GM21737 (cell line): ENCODE measurements at regions not wholly inside any gene's neighbourhood (a gene's known extent, or its start where the extent isn't known, plus 50 kb on each side); places are given as distances from the start of the nearest gene placed in this dataset.
"Not testable (repeated sequence)": the region's sequence is repeated elsewhere in the genome, so short reads cannot be mapped to it uniquely, and the experiment has no call there.

Source experiments
- ATAC-seq: cut with Tn5 transposase; IDR thresholded peaks from one replicate; pipeline ENCODE4 v1.9.1; 2021; ENCODE audit warnings: mild to moderate bottlenecking, moderate library complexity; ENCODE audit not compliant: unreplicated experiment

DNA sequence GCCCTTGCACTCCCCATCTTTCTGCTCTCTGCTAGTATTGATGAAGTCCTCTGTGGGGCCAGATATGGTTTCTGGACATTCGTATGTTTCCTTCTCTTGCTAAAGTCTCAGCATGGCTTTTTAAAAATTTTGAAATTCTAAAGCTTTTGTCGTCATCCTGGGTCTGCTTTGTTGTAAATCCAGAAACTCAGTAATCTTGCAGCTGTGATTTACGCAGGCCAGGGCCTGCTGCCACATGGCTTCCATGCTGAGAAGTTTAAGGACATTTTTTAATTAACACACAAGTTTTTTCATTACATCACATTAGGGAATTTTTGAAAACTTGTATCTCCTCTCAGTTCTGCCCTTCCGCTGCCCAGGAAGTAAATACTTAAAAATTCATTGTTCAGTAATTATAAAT, 686.1 kb upstream of the IGFBP3 start:
- no peak for ATAC-seq

DNA sequence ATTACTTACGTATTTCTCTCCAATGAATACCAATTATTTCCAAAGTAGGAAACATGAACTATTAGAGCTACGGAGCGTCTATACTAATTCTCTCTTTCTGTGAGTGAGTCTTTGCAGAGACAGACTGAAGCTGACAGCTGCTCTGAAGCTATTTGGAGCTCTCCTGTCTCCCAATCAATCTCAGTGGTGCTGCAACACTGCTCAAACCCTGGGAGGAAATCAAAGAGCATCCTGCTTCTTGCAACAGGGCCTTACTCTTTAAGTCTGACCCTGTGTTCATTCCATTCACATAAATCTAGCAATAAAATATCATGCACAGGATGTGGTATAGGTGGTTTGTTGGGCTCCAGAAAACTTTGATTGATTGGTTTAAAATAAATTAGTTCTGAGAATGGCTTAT, 685.7 kb upstream of the IGFBP3 start:
- no peak for ATAC-seq

DNA sequence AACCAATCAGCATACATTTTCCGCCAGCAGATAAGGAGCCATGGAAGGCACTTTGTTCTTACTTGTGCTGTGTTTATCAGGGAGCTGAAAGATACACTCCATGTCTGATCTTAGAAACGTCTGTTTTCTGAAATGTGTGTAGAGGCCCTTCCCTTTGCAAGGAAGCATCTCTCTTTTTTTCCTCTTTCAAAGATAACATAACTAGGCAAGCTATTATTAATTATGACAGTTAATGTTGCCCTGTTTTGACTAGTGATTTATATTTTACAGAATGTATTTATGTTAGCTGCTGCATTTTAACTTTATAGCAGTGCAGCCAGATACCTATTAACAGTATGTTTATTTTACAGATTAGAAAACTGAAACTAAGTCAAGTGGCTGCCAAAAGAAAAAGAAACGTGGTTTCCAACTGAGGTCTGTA, 683.2 kb upstream of the IGFBP3 start:
- no peak for ATAC-seq

DNA sequence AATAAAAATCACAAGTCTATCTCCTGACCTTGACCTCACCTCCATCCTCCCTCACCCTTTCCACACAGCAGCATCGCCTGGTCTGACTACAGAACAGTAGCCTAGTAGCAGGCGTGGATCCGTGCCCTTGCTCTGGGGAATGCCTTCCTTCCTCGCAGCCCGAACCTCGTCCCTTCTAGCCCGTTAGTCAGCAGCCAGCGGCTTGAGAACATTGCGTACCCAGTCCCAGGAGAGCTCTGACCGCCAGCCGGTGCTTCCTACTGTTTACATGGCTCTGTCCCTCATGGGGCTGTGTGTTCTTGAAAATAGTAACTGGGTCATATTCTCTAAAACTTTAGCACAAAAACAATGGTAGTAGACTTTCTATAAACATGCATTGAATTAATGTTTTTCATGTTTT, 682.7 kb upstream of the IGFBP3 start:
- ATAC-seq, result no peak

DNA sequence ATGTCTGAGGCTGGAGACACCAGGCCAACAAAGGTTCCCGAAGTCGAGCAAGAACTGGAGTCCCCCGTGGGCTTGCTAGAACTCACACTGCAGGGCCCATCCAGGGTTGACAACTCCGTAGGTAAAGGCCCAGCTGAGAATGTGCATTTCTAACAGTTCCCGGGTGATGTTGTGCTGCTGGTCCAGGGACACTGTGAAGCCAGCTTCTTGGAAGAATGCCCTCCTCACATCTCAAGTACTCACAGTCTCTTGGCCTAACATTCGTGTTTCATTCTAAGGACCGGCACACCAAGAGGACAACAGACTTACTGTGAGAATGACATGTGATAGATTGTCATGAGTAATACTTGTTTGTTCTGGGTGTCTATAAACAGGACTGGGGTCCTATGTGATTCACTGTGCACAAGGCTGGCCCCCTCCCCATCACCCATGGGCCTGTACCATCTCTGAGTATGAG, 682.3 kb upstream of the IGFBP3 start:
- ATAC-seq, result no peak

DNA sequence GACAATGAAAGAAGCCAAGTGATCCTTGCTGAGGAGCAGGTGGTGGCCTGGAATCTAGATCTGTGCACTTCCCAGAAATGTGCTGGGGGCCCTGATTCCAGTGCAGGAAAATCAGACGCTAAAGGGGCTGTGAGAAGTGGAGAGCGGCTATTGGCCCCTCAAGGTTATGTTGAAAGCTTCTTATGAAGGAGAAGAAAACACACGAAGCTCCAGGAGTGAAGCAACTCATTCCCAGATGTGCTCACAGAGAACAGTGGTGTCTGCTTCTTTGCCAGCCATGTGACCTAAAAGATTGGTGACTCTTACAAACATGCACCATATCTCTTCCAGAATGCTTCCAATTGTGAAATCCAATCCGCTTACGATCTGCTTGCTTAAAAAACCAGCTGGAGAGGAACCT, 679.3 kb upstream of the IGFBP3 start:
- no peak for ATAC-seq

DNA sequence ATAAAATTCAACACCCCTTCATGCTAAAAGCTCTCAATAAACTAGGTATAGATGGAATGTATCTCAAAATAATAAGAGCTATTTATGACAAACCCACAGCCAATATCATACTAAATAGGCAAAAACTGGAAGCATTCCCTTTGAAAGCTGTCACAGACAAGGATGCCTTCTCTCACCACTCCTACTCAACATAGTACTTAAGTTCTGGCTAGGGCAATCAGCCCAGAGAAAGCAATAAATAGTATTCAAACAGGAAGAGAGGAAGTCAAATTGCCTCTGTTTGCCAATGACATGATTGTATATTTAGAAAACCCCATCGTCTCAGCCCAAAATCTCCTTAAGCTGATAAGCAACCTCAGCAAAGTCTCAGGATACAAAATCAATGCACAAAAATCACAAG, 673.8 kb upstream of the IGFBP3 start:
- ATAC-seq, result not testable (repeated sequence)

DNA sequence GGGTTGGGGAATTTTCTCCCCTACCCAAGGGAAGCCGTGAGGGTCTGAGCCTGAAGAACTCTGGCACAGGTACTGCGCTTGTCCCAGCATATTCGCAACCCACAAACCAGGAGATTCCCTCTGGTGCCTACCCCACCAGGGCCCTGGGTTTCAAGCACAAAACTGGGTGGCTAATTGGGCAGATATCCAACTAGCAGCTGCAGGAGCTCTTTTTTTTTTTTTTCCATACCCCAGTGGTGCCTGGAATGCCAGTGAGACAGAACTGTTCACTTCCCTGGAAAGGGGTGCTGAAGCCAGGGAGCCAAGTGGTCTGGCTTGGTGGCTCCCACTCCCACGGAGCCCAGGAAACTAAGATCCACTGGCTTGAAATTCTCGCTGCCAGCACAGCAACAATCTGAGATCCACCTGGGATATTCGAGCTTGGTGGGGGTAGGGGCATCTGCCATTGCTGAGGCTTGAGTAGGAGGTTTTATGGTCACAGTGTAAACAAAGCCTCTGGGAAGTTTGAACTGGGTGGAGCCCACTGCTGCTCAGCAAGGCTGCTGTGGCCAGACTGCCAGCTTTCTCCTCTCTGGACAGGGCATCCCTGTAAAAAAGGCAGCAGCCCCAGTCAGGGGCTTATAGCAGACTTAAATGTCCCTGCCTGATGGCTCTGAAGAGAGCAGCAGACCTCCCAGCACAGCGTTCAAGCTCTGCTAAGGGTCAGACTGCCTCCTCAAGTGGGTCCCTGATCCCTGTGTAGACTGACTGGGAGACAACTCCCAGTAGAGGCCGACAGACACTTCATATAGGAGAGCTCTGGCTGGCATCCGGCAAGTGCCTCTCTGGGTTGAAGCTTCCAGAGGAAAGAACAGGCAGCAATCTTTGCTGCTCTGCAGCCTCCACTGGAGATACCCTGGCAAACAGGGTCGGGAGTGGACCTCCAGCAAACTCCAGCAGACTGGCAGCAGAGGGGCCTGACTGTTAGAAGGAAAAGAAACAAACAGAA, 670.1 kb upstream of the IGFBP3 start:
- ATAC-seq, result not testable (repeated sequence)

DNA sequence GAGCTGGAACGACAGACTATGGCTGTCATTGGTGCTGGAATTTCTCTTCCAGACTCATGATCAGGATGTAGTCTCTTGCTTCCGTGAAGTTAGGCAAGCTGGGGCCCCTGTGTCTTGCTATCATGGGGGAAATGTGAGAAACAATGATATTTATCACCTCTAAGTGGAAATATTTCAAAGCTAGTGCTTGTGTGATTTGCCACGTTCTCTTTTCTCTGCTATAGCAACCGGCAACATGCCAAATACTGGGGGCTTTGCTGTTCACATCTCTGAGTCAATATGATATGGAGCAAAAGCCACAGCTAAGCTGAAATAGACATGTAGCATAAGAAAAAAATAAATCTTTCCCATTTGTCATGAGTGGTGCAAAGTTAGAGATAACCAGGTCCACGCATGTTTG, 668.2 kb upstream of the IGFBP3 start:
- no peak for ATAC-seq

DNA sequence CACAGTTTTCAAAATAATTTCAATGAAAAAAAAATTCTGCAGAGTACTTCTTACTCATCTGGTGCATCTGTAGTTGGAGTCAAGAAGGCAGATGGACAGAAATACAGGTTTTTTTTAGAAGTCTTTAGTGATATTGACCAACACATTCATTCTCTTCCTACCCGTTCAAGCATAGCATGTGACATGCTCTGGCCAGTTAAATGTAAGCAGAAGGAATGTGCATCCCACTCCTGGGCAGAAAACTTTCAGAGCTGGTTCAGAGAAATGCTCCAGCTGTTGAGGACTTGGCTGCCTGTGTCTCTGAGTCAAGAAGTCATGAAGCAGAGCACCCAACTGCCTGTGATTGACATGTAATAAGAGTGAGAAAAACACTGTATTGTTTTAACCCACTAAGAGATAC, 665.3 kb upstream of the IGFBP3 start:
- ATAC-seq, result no peak

DNA sequence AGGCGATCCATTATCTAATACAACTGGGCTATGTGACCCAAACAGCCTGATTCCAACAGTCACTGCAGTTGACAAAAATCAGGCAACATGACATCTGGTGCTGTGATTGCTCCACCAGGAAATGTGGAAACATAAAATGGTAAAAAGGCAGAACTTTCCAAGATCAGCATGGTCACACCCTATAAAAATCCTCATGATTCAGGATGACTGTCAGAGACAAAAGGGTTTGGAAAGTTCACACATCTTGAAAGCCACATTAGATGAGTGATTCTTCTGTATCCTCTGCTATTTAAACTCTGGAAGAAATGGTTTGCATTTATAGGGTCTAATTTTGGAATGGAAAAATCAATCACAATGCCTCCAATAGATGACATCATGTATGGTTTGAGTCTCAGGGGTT, 662.6 kb upstream of the IGFBP3 start:
- no peak for ATAC-seq

DNA sequence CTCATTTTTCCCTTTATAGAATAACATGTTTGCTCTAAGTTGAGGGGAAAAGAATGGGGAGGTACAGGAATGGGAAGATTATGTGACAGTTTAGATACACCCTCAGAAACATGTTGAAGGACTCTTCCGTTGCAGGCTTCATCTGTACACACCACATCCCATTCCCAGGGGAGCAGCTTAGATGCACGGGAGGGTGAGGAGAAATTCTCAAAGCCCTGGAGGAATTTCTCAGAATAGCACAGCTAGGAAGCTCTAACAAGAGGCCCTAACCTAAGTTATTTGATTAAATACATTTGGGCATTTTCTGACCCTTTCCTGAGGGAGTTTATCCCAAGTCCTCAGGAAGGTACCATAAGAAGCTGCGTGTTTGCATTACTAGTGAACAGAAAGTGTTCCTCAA, 660.2 kb upstream of the IGFBP3 start:
- ATAC-seq, result no peak

DNA sequence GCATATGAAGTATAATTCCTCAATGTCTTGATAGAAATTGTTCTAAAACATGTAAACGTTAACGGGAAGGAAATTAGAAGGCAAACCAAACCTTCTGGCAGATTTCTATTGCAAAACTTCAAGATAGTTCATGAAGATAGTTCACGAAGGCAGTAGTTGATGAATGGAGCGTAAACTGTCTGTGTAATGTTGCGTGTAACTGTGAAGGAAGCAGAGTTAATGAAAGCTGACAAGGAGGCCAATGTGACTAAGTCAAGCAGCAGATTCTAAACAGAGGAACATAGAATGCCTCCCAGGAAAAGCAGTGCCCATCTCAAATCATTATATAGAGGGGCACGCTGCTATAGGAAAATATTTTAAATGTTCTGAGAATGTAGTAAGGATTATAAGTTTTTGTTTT, 659.7 kb upstream of the IGFBP3 start:
- no peak for ATAC-seq

DNA sequence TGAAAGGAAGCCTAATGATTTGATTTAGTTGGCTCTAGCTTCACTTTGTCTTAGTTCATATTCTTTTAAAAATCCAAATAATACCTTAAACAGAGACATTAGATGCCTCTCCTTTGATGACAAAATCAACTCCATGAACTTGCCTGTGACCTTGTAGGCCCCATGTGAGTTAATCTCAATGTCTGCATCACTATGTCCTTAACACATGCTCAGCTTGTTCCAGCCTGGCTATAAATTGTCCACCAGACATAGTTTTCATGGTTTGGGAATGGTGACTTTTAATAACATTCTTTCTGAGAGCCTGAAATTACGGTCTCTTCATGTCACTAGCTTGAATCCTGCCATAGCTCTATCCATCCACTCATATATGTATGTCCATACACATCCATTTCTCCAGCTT, 656.3 kb upstream of the IGFBP3 start:
- no peak for ATAC-seq

DNA sequence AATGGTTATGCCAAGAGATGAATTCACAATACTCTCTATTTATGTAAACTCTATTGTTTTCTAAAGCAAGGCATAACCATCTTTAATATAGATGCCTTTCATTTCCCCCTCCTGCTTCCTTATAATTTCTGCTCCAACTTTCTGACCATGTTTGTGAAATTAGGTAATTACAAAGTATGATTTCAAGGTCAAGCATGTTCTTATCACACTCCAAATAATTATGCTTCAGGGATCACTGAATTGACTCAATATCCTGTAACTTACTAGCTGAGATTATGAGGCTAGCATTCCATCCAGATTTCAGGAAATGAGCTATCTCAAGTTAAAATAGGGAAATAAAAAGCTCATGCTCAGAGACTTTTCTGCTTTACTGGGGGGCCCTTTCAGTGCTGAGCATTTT, 655.9 kb upstream of the IGFBP3 start:
- no peak for ATAC-seq

DNA sequence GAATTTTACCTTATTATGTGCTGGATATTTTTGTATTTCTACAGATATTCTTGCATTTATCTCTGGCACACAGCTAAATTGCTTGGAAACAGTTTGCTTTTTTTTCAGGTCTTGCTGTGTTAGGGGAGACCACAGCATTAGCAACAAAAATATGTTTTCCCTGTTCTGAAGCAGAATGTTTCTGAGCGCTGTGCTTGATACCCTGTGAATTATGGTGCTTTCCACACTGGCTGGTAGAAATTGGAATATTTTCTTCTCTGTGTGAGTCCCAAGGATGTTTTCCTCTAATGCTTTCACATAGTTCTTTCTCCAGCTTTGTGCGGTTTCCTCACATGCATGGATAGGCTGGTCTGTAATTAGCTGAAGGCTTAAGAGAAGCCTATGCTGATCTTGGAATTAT, 651.6 kb upstream of the IGFBP3 start:
- no peak for ATAC-seq

DNA sequence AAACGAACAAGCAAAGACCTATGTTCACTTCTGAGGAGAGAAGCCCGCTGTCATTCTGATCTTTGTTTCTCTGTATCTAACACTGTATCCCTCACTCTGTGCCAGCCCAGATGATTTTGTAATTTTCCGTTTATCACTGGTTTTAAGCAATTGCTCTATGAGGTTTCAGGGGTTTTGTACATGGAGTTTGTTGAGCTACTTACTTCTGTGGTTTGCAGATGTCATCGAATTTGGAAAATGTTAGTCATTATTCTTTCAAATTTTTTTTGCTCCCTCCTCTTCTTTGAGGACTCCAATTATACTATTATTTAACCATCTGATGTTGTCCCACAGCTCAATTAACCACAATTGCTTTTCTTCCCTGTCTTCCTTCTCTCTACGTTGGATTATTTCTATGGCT, 650.9 kb upstream of the IGFBP3 start:
- no peak for ATAC-seq

DNA sequence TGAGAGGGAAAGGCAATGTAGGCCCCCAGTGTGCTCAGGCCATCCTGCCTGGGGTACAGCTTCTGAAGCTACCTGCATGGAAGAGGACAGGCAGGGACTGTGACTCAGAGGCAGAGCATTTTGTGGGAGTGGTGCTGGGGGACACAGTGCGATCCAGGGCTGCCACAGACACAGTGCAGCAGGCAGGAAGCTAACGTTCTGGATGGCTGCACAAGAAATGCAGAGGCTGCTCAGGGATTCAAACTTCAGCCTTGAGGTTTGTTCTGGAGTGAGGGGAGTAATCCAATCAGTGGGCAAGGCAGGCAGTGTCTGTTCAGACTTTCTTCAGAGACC, 648.0 kb upstream of the IGFBP3 start:
- ATAC-seq, result no peak

DNA sequence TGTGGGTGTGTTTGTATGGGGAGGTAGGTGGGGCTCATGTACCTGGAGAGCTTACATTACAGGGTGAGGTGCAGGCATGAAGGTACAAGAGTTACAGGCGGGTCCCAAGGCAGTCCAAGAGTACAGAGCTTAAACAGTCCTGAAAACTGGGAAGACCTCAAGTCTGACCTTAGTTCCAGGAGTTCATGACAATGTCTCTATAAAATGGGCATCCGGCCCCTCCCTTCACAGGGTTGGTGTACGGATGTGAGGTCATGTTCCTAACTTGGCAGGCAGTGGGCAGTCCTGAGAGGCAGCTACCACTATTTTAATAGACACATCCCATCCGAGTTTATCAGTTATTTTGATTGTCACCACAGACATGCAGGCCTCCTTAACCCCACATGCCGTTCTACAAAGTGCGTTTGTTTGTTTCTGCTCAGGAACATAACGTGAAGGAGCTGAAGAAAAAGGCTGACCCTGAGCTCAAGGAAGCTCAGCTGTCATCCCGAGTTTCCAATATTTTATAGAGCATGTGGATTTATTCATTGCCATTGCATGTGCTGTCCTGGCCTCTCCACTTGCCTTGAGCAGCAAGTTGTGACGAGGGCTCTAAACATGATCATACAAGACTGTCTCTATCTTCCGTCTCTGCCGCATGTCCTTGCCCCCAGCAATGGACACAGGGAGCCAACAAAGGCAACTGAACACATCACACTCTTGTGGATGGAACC, 647.5 kb upstream of the IGFBP3 start:
- no peak for ATAC-seq

DNA sequence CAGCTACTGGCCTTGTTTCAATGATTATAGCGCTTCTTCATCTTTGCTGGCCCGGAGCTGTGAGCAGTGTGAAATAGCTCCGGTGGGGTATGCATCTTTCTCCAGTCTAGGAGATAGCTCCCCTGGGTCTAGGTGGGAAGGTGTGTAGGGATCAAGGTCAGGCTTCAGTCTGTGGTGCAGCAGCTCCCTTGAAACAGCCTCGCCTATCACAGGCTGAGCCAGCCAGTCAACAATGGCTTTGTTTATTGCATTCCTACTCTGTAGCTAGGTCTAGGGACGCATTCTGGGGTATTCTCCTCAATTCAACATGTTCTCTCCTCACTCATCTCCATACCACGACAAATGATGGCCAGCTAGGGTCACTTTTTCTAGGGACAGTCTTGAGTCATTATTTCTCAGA, 646.8 kb upstream of the IGFBP3 start:
- no peak for ATAC-seq

DNA sequence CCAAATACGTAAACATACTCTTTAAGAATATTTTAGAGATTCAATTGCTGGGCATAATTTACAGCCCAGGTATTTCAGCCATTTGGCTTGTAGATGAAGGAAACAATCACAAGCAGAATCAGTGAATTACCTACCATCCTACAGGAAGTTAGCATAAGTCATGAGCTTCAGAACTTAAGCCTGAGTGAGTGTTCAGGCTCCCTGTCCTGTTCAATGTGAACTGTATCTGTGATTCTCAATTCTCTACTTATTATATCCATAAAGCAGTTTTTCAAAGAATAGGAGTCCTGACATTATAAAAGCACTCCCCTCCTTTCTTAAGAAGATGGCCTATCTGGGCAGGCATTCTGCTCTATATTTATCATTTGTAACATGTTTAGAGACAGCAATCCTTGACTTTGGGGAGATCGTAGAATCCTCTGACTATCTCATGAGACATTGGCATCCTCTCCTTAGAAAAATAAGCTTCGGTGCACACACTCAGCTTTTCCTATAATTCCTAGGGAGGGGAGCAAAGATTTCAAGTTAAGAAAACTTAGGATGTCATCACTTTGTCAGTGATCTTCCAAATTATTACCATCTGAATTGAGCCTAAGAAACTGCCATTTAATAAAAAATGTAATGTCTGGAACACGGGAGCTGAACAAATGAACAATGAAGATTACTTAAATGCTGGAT, 645.2 kb upstream of the IGFBP3 start:
- no peak for ATAC-seq
